PC-9 (cell line): ENCODE measurements at regions not wholly inside any gene's neighbourhood (a gene's known extent, or its start where the extent isn't known, plus 50 kb on each side); places are given as distances from the start of the nearest gene placed in this dataset.

Source experiments
- BruUV-seq: library from RNA; stranded (reverse); fragments of 400-500 nt; replicated peaks from 2 replicates; lab custom pipeline; 2021; lab: Mats Ljungman, UMichigan
- CTCF ChIA-PET: fragments of 300-600 bp; sonication (Branson Sonifier 250); formaldehyde crosslinking; loops from one replicate; lab custom pipeline; 2022; ENCODE audit warnings: antibody characterized with exemption; lab: Charles Lee
- POLR2A ChIA-PET: fragments of 300-600 bp; sonication (Branson Sonifier 250); formaldehyde crosslinking; loops from one replicate; lab custom pipeline; 2022; ENCODE audit warnings: antibody characterized with exemption; ENCODE audit not compliant: unreplicated experiment; lab: Charles Lee
- DNase-seq, 2 experiments: peaks; one replicate each; pipeline versions ENCODE4 v3.0.0 to v3.0.0-alpha.2; 2015 to 2022; ENCODE audit warnings: mixed read lengths in 1 of 2
- H2AFZ ChIP-seq: fragments of 200-600 bp; sonication (generic); 2 replicates; pipeline ENCODE4 v1.8.1; 2017; ENCODE audit warnings: antibody characterized with exemption
- H3F3A ChIP-seq: fragments of 200-600 bp; sonication (generic); 2 replicates; pipeline ENCODE4 v1.8.1; 2017; ENCODE audit warnings: antibody characterized with exemption, mild to moderate bottlenecking, low read depth; ENCODE audit not compliant: insufficient read depth
- H3K27ac ChIP-seq: fragments of 200-600 bp; sonication (generic); 2 replicates; pipeline ENCODE4 v1.6.1; 2016; ENCODE audit warnings: mixed run types
- H3K27me3 ChIP-seq: fragments of 200-600 bp; sonication (generic); 2 replicates; pipeline ENCODE4 v1.6.1; 2016; ENCODE audit warnings: low read depth, mixed run types; ENCODE audit not compliant: insufficient read depth
- H3K36me3 ChIP-seq: fragments of 200-600 bp; sonication (generic); 2 replicates; pipeline ENCODE4 v1.6.1; 2016; ENCODE audit warnings: low read depth, mixed run types
- H3K4me1 ChIP-seq: fragments of 200-600 bp; sonication (generic); replicated peaks from 2 replicates; pipeline ENCODE4 v1.6.1; 2016; ENCODE audit warnings: mixed run types; ENCODE audit not compliant: insufficient read depth
- H3K4me2 ChIP-seq: fragments of 200-600 bp; sonication (generic); 2 replicates; pipeline ENCODE4 v1.6.1; 2017; ENCODE audit warnings: mixed run types
- H3K4me3 ChIP-seq: fragments of 200-600 bp; sonication (generic); 2 replicates; pipeline ENCODE4 v1.6.1; 2016; ENCODE audit warnings: mixed run types
- H3K79me2 ChIP-seq: fragments of 200-600 bp; sonication (generic); 2 replicates; pipeline ENCODE4 v1.6.1; 2017; ENCODE audit warnings: low read depth, mixed run types
- H3K9me2 ChIP-seq: fragments of 200-600 bp; sonication (generic); 2 replicates; pipeline ENCODE4 v1.8.1; 2017; ENCODE audit warnings: mild to moderate bottlenecking; ENCODE audit not compliant: insufficient read depth
- H3K9me3 ChIP-seq: fragments of 200-600 bp; sonication (generic); 2 replicates; pipeline ENCODE4 v1.8.1; 2016; ENCODE audit warnings: low read depth; ENCODE audit not compliant: insufficient read depth
- H4K20me1 ChIP-seq: fragments of 200-600 bp; sonication (generic); 2 replicates; pipeline ENCODE4 v1.8.1; 2017; ENCODE audit not compliant: insufficient read depth
- CTCF ChIP-seq: fragments of 200-600 bp; sonication (generic); conservative IDR thresholded peaks from 2 replicates; pipeline ENCODE4 v1.6.1; 2017; ENCODE audit warnings: mixed run types, antibody characterized with exemption, mild to moderate bottlenecking, moderate library complexity
- EZH2 ChIP-seq: fragments of 200-600 bp; sonication (generic); IDR thresholded peaks from 2 replicates; pipeline ENCODE4 v1.8.0; 2017; ENCODE audit warnings: antibody characterized with exemption, low read depth
- intact Hi-C: fragments of 100-400 bp; cut with micrococcal nuclease; formaldehyde crosslinking; loops from one replicate; pipeline ENCODE4 v1.10.0; 2022; ENCODE audit not compliant: unreplicated experiment

GRCh38 chr13:86399572-86399971 lies 600.4 kb upstream of the SLITRK6 start:
- no peak for DNase-seq
- intact Hi-C loops = no loop called here
- Histone ChIP-seq H3F3A (no peaks in the 10 kb centered on the region), H3K79me2 (no peaks in the 10 kb centered on the region), H3K9me3 (no peaks in the 10 kb centered on the region), H2AFZ (no peak overlapping the region), H3K27me3 (no peaks in the 10 kb centered on the region), H3K36me3 (no peaks in the 10 kb centered on the region), H4K20me1 (no peaks in the 10 kb centered on the region), H3K27ac (no peak overlapping the region), H3K4me1 (no peaks in the 10 kb centered on the region), H3K9me2 (no peaks in the 10 kb centered on the region), H3K4me3 (no peak overlapping the region), H3K4me2 (no peak overlapping the region)
- CTCF ChIA-PET = no interaction called here
- POLR2A ChIA-PET = no interaction called here
- no TSS peak for BruUV-seq
- TF ChIP-seq EZH2 (no peak), CTCF (no peak)

GRCh38 chr13:86402500-86402899 lies 603.3 kb upstream of the SLITRK6 start:
- Histone ChIP-seq H3F3A (no peaks in the 10 kb centered on the region), H2AFZ (no peak overlapping the region), H3K4me2 (no peak overlapping the region), H3K36me3 (no peaks in the 10 kb centered on the region), H3K9me3 (no peaks in the 10 kb centered on the region), H4K20me1 (no peaks in the 10 kb centered on the region), H3K79me2 (no peaks in the 10 kb centered on the region), H3K9me2 (no peaks in the 10 kb centered on the region), H3K27ac (no peak overlapping the region), H3K27me3 (no peaks in the 10 kb centered on the region), H3K4me1 (no peaks in the 10 kb centered on the region), H3K4me3 (no peak overlapping the region)
- POLR2A ChIA-PET = no interaction called here
- no TSS peak for BruUV-seq
- TF ChIP-seq EZH2 = no peak
- TF ChIP-seq CTCF = no peak
- intact Hi-C loops = no loop called here
- CTCF ChIA-PET = no interaction called here
- DNase-seq = no peak

DNA sequence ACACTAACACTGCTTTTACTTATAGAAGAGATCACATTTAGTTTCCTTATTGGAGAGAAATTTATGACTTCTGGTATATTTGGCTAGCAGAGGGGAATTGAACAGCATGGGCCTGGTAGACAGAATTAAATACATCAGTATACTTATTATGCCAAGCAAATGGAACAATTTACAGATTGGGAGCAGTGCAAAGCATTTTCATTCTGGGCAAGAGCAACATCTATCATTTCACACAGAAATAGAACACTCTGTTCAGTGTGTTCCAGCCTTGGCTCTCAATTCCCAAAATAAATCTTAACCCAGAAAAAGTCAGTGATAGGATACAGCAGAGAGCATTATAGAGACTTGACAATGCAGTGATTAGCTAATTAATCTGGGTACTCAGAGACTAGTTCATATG lies 604.0 kb upstream of the SLITRK6 start:
- H4K20me1 ChIP-seq = no peaks in the 10 kb centered on the region
- H3K4me1 ChIP-seq = no peaks in the 10 kb centered on the region
- H3K79me2 ChIP-seq = no peaks in the 10 kb centered on the region
- H3K9me3 ChIP-seq = no peaks in the 10 kb centered on the region
- H3K4me3 ChIP-seq = no peak overlapping the region
- H3K27me3 ChIP-seq = no peaks in the 10 kb centered on the region
- no peak for DNase-seq
- H3K36me3 ChIP-seq = no peaks in the 10 kb centered on the region
- TF ChIP-seq CTCF (no peak), EZH2 (no peak)
- intact Hi-C loops = no loop called here
- POLR2A ChIA-PET = no interaction called here
- no peak overlapping the region for H3K4me2 ChIP-seq
- H2AFZ ChIP-seq = no peak overlapping the region
- H3F3A ChIP-seq = no peaks in the 10 kb centered on the region
- no peak overlapping the region for H3K27ac ChIP-seq
- CTCF ChIA-PET = no interaction called here
- H3K9me2 ChIP-seq = no peaks in the 10 kb centered on the region
- no TSS peak for BruUV-seq
